Activated T-cell treated with anti-CD3 and anti-CD28 coated beads for 48 hours (primary cell): ENCODE measurements at regions not wholly inside any gene's neighbourhood (a gene's known extent, or its start where the extent isn't known, plus 50 kb on each side); places are given as distances from the start of the nearest gene placed in this dataset.
"Not testable (repeated sequence)": the region's sequence is repeated elsewhere in the genome, so short reads cannot be mapped to it uniquely, and the experiment has no call there.

Experiments
- DNase-seq: peaks from one replicate; pipeline ENCODE4 v3.0.0-alpha.2; 2020; ENCODE audit warnings: low read depth

- no peak for DNase-seq
These were observed 241.8 kb upstream of the USP24 start for GRCh38 chr1:55456971-55457370.

DNA sequence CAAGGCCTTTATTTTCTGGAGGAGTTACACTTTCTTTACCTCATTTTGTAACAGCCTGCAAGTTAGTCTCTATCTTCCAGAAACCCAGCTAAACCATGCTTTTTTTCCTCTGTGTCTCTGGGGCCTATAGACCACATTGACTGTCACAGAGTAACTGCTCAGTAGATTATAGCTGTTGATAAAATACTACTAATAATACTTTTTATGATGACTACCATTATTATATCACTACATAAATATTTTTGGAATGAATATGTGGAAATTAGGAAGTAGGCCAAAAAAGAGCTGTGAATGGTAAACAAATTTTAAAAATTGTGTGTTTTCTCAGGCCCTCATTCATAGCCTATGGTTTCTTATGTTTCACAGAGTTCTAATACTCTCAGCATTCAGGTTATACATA lies 233.1 kb upstream of the USP24 start:
- DNase-seq: no peak

GRCh38 chr1:55447488-55447887 lies 232.3 kb upstream of the USP24 start:
- DNase-seq: no peak

DNA sequence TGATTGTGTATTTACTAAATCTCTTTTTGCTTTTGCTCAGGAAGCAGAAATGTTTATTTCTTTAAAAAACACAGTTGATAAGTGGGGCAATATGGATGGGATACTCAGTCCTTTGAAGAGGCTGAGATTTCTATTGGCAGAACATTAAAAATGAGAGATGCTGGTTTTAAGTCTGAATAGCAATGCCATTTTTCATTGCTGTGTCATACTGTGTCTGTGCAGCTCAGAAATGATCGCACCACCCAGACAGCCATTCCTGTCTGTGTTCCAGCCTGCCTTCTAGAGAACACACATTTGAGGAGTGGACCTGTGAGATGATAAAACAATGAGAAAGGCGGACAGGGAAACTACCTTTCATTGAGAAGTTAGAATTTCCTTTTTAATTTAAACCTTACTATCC lies 231.2 kb upstream of the USP24 start:
- DNase-seq: no peak

DNA sequence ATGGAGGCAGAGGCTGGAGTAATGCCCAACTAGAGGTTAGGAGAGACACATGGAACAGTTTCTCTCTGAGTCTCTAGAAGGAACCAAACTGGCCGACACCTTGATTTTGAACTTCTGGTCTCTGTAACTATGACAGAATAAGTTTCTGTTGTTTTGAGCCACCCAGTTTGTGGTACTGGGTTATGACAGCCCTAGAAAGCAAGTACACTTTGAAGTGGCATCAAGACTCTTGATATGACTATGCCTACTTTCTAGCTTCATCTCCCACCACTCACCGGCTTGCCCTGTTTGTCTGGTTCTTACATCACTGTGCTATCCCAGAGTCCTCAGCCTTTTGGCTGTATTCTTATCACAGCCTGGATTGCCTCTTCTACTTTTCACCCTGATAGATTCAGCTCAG lies 230.3 kb upstream of the USP24 start:
- no peak for DNase-seq

DNA sequence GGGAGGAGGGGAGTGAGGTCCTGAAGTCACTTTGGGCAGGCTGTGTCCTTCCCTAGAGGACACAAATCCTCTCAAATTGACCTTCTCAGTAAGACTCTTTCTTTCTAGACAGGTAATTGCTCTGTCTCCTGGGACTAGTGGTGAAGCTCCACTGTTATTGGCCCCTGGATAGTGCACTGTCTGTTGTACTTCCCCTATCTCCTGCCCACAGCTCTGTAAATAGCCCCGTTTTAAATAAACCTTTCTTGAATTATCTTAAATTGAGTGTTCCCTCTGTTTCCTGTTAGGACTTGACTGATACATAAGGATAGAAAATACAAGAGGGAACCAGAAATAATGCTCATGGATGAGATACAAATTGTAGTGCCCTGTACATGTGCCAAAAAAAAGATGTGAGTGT lies 229.5 kb upstream of the USP24 start:
- DNase-seq: no peak

DNA sequence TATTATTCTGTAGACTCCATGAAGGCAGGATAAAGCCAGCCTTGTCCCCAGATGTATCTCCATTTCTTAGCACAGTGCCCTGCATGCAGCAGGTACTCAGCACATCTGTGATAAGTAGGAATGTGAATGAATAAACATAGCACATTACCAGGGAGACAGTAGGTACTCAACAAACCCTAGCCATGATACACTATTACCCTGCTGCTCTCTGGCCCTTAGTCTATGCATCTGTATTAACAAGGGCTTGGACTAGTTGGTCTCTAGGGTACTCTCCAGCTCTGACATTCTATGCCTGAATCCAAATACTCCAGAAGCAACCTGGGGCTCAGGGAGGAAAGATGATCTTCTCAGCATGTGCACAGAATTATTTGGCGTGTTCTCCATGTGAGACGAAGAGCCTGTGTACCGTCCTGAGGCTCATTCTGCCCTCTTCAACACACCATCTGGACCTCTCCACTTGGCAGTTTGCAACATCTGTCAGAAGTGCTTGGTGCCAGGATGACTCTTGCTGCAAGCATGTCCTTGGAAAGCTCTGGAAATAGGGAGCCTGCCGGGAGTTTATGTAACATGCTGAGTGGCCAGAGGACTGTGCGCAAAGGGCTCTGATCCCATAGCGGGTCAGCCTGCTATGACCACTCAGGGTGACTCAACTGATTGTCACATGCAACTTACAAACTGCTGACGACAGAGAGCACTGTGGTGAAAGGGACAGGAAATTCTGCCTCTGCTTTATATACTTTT lies 228.2 kb upstream of the USP24 start:
- no peak for DNase-seq

DNA sequence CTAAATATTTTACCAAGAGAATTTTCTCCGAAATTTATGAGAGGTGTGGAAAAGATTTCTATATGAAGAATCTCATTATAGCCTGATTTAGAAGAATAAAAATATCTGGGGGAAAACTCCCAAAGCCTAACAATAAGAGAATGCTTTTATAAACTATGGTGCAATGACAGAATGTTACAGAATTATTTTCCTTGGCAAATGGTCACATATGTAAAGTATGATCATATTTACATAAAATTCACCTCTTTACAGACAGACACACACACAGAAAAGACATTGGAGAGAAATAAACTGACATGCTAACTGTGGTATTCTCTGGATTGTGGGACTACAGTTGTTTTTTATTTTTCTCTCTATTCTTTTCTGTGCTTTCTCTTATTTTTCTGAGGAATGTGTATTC lies 226.3 kb upstream of the USP24 start:
- DNase-seq: no peak

GRCh38 chr1:55437692-55438091 lies 222.5 kb upstream of the USP24 start:
- DNase-seq: no peak

- not testable (repeated sequence) for DNase-seq
These were observed 215.6 kb upstream of the USP24 start for GRCh38 chr1:55430720-55431119.

DNA sequence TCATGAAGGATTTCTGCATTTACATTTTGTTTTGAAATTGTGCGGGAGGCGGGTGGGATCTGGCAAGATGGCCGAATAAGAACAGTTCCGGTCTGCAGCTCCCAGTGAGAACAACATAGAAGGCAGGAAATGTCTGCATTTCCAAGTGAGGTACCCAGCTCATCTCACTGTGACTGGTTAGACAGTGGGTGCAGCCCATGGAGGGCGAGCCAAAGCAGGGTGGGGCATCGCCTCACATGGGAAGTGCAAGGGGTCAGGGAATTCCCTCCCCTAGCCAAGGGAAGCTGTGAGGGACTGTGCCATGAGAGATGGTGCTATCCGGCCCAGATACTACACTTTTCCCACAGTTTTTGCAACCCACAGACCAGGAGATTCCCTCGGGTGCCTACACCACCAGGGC lies 215.0 kb upstream of the USP24 start:
- DNase-seq: not testable (repeated sequence)

DNA sequence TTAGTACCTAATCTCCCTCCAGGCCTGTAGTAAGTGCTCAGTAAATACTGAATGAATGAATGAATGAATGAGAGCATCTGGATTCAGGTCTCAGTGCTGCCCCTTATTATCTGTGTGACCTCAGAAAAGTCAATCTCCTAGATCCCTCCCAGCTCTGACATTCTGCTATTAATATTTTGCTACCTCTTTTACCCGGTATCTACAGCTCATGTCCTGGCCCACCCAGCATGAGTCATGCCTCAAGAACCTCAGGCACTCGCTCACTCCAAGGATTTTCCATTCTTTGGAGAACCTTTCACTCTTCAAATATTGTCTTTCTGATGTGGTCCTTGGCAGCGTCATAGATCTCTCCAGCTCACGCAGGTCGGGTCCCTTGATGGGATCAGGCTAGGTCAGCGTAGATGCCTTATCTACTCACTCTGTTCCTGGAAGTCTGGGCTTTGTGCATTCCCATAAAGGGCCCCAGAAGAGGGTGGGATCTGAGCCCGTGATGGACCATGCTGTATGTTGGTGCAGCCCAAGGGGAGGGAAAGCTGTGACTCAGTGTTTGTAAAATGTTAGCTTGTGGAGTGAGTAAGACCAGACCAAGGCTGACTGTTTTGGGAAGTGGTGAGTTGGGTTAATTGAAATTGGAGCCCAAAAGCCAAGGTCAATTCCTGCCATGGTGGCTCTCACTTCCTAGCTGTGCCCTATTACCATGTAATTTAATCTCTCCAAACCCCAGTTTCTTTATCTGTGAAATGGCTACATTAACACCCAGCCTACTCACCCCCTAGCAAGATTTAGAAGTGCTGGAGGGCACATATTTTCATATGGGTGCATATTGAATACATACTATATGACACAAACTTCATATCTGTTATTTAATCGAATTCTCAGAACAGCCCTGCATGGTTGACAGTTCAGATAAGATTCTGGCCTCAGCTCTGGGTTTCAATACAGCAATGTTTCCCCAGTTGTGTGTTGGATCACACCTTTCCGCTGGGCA lies 214.1 kb upstream of the USP24 start:
- no peak for DNase-seq

- no peak for DNase-seq
These were observed 213.1 kb upstream of the USP24 start for GRCh38 chr1:55428231-55428630.

DNA sequence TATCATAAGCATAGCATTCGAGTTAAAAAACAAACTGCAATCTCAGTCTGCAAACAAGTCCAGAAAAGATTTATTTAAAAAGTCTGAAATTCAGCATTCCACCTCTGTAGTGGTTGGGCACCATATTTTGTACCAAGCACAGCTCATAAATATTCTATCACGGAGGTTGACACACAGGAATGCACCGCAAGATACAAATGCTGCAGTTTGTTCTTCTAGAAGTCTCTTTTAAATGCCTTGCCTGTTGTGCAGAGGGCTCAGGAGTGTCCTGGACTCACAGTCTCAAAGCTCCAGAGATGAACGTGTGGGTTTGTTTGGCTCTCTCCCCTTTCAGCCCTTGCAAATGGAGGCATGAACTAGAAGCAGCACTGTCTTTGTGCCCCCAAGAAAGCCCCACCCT lies 212.4 kb upstream of the USP24 start:
- no peak for DNase-seq

DNA sequence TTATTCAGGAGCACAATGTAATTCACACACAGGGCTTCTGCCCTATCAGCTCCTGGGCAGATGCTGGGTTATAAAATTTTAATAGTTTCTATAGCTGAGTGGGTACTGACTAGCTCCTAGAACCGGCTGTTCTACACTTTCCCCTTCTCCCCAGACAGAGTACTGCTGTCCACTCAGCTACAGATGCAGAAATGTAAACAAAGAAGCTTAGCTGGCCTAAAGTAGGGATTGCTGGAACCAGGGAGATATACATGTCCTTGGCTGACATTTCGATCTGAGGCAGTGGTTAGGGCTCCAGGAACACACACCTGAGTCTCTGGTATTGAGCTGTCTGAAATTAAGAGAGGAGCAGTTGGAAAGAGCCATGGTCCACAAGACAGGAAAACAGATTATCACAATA lies 211.5 kb upstream of the USP24 start:
- DNase-seq: no peak

- no peak for DNase-seq
These were observed 211.0 kb upstream of the USP24 start for GRCh38 chr1:55426156-55426555.

DNA sequence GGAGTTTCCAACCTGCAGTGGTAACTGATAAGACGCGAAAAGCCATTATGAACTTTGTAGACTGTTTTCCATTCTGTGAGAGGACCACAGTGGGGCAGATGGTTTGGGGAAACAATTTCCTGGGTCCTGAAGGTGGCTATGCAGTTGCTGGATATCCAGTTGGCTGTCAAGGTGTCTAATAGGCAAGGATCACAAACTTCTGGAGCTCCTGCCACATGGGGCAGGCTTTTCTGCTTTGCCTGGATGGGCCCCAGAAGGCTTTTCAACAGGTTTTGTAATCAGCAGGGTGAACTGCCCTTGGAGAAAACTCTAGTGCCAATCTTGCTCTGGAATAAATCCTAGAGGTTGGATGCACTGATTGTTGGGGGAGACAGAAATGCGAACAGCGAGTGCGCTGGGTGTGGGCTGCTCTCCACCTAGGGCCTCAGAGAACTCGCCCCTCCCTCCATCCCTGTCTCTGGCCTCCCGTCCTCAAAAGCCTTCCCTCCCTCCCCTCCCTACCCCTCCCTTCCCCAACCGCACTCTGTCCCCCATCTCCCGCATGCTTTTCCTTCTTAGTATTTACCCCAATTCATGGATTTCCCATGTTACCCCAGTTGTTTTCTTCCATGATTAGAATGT lies 210.3 kb upstream of the USP24 start:
- no peak for DNase-seq

- no peak for DNase-seq
These were observed 208.2 kb upstream of the USP24 start for GRCh38 chr1:55423376-55423775.

- no peak for DNase-seq
These were observed 206.0 kb upstream of the USP24 start for GRCh38 chr1:55420929-55421716.

GRCh38 chr1:55420026-55420425 lies 204.9 kb upstream of the USP24 start:
- no peak for DNase-seq

DNA sequence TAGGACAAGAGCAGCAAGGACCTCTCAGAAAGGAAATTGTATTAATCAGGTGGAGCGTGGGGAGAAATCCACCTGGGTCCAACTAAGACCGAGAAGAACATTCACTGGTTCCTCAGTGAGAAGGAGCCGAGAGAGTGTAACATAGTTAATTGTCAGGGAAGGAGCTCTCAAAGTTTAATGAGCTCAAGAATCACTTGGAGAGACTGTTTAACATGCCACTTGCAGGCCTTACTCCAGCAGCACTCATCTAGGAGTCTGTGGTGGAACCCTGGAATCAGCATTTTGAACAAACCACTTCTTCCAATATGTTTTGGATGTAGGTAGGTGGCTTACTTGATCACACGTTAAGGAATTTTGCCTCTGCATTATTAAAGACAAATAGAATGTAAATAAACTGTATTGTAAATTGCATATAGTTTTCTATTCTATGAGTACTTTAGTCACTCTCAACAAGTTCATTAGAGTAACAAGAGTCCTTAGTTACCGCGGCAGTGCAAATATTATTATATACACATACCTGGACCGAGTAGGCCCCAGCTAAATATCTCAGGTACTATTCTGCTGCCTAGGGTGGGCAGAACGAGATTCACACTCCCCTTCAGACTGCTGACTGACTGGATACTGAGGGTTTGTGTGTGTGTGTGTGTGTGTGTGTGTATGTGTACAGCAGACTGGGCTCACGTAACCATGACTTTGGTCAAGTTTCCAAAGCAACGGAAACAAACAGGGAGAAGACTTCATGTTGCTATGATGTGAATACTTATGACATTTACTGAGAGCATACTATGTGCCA lies 203.2 kb upstream of the USP24 start:
- no peak for DNase-seq
